Smooth muscle cell (in vitro differentiated cells): ENCODE measurements at regions not wholly inside any gene's neighbourhood (a gene's known extent, or its start where the extent isn't known, plus 50 kb on each side); places are given as distances from the start of the nearest gene placed in this dataset.

Source experiments
- DNase-seq: peaks from one replicate; lab custom pipeline; 2025; ENCODE audit not compliant: unreplicated experiment; lab: John Stamatoyannopoulos, UW
- H2AFZ ChIP-seq: fragments of 200-600 bp; sonication (generic); 2 replicates; pipeline ENCODE4 v1.6.0; 2016; ENCODE audit warnings: antibody characterized with exemption, low read depth, mild to moderate bottlenecking
- H3F3A ChIP-seq: fragments of 200-600 bp; sonication (generic); 2 replicates; pipeline ENCODE4 v1.6.0; 2017; ENCODE audit warnings: antibody characterized with exemption, low read depth
- H3K27ac ChIP-seq: fragments of 200-600 bp; sonication (generic); 2 replicates; pipeline ENCODE4 v1.5.1; 2016; ENCODE audit warnings: low read depth, mild to moderate bottlenecking
- H3K27me3 ChIP-seq: fragments of 200-600 bp; sonication (generic); 2 replicates; pipeline ENCODE4 v1.6.1; 2016; ENCODE audit warnings: low read depth, mild to moderate bottlenecking
- H3K36me3 ChIP-seq: fragments of 200-600 bp; sonication (generic); 2 replicates; pipeline ENCODE4 v1.5.1; 2016; ENCODE audit warnings: low read depth
- H3K4me1 ChIP-seq: fragments of 200-600 bp; sonication (generic); 2 replicates; pipeline ENCODE4 v1.5.1; 2016; ENCODE audit warnings: low read depth
- H3K4me2 ChIP-seq: fragments of 200-600 bp; sonication (generic); 2 replicates; pipeline ENCODE4 v1.6.0; 2016; ENCODE audit warnings: mild to moderate bottlenecking
- H3K4me3 ChIP-seq: fragments of 200-600 bp; sonication (generic); 2 replicates; pipeline ENCODE4 v1.5.1; 2016; ENCODE audit warnings: mild to moderate bottlenecking
- H3K79me2 ChIP-seq: fragments of 200-600 bp; sonication (generic); 2 replicates; pipeline ENCODE4 v1.6.0; 2016; ENCODE audit warnings: low read depth, mild to moderate bottlenecking
- H3K9ac ChIP-seq: fragments of 200-600 bp; sonication (generic); 2 replicates; pipeline ENCODE4 v1.6.0; 2016; ENCODE audit warnings: low read depth
- H3K9me3 ChIP-seq: fragments of 200-600 bp; sonication (generic); replicated peaks from 2 replicates; pipeline ENCODE4 v1.5.1; 2016; ENCODE audit warnings: low read depth
- H4K20me1 ChIP-seq: fragments of 200-600 bp; sonication (generic); 2 replicates; pipeline ENCODE4 v1.6.0; 2016; ENCODE audit warnings: low read depth
- CTCF ChIP-seq: fragments of 200-600 bp; sonication (generic); IDR thresholded peaks from 2 replicates; pipeline ENCODE4 v1.5.1; 2017; ENCODE audit warnings: borderline replicate concordance, mild to moderate bottlenecking, antibody characterized with exemption; ENCODE audit not compliant: insufficient read depth, poor library complexity, severe bottlenecking
- WGBS: methylation state at CpG from one replicate; pipeline ENCODE4 v1.1.7; 2016; ENCODE audit warnings: low lambda C conversion rate; 5-methylcytosine and 5-hydroxymethylcytosine counted together

GRCh38 chr10:14448197-14448990, 117.7 kb upstream of the FRMD4A start:
- WGBS = 71% methylated on average over 12 of the region's 12 CpGs
- Histone ChIP-seq H3K27ac (no peak overlapping the region), H3K27me3 (no peaks in the 10 kb centered on the region), H4K20me1 (no peaks in the 10 kb centered on the region), H3K4me1 (peaks cover 5% of the 10 kb centered on the region), H2AFZ (peak overlapping the region; percentile 46), H3K36me3 (no peaks in the 10 kb centered on the region), H3K79me2 (no peaks in the 10 kb centered on the region), H3K9ac (no peak overlapping the region), H3K9me3 (no peaks in the 10 kb centered on the region), H3K4me2 (no peak overlapping the region), H3K4me3 (no peak overlapping the region), H3F3A (peaks cover 6% of the 10 kb centered on the region)
- TF ChIP-seq CTCF = no peak
- DNase-seq = no peak

- Histone ChIP-seq H3K79me2 (no peaks in the 10 kb centered on the region), H3K4me3 (no peak overlapping the region), H3K36me3 (no peaks in the 10 kb centered on the region), H3F3A (peaks cover 6% of the 10 kb centered on the region), H4K20me1 (no peaks in the 10 kb centered on the region), H2AFZ (no peak overlapping the region), H3K9me3 (no peaks in the 10 kb centered on the region), H3K27me3 (no peaks in the 10 kb centered on the region), H3K9ac (no peak overlapping the region), H3K4me1 (peaks cover 5% of the 10 kb centered on the region), H3K4me2 (no peak overlapping the region), H3K27ac (no peak overlapping the region)
- WGBS = 94% methylated on average over 10 of the region's 10 CpGs
- no peak for DNase-seq
- no peak for TF ChIP-seq CTCF
Measured at GRCh38 chr10:14447094-14447839, 116.5 kb upstream of the FRMD4A start.

GRCh38 chr10:14439451-14440259, 108.9 kb upstream of the FRMD4A start:
- Histone ChIP-seq H3K4me3 (no peak overlapping the region), H3K36me3 (no peaks in the 10 kb centered on the region), H3K79me2 (no peaks in the 10 kb centered on the region), H3K9ac (no peak overlapping the region), H3K9me3 (no peaks in the 10 kb centered on the region), H4K20me1 (no peaks in the 10 kb centered on the region), H3K4me1 (no peaks in the 10 kb centered on the region), H3K27me3 (no peaks in the 10 kb centered on the region), H3K27ac (no peak overlapping the region), H2AFZ (no peak overlapping the region), H3F3A (no peaks in the 10 kb centered on the region), H3K4me2 (no peak overlapping the region)
- DNase-seq = no peak
- WGBS = 81% methylated on average over 8 of the region's 8 CpGs
- no peak for TF ChIP-seq CTCF
